ENCODE measurements at regions not wholly inside any gene's neighbourhood (a gene's known extent, or its start where the extent isn't known, plus 50 kb on each side); places are given as distances from the start of the nearest gene placed in this dataset.

DNA sequence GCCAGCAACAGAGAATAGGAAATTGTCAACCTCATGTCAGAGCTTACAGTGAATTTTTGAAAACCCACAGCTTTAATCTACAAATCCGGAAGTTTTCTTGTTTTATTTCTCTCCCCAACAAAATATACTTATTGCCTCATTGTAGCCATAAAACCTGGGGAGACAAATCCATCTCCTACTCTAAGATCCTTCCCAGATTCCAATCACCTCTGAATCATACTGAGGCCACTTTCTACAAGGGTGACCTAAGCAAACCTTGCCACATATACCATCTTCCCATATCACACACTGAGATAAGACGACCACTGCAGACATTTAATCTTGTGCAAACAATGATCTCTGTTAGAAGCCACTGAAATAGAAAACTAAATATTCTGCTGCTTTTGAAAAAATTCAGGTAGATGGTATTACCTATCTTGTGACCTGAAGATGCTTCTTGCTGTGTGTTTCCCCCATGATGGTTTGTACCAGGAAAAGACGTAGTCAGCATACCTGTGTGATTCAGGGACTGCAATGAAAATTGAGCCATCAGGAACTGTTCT, 171.5 kb upstream of the DUSP10 start:
- no peak for ATAC-seq
- TF ChIP-seq ZC3H10 (CRISPR knock-in tag; IDR thresholded peaks at IDR 0.05) (no peak), ISL1 (CRISPR knock-in tag; IDR thresholded peaks at IDR 0.05) (no peak), ZNF8 (CRISPR knock-in tag; IDR thresholded peaks at IDR 0.05) (no peak), CREB5 (CRISPR knock-in tag; IDR thresholded peaks at IDR 0.05; ENCODE audit: low read depth) (no peak), CSRNP3 (CRISPR knock-in tag; IDR thresholded peaks at IDR 0.05) (no peak), ARNTL (CRISPR knock-in tag; IDR thresholded peaks at IDR 0.05; ENCODE audit: borderline replicate concordance, low read depth) (no peak), ZFP3 (CRISPR knock-in tag; IDR thresholded peaks at IDR 0.05) (no peak), TCF4 (CRISPR knock-in tag; IDR thresholded peaks at IDR 0.05; ENCODE audit: borderline replicate concordance) (no peak)
- TF ChIP-seq, protein P1, sequence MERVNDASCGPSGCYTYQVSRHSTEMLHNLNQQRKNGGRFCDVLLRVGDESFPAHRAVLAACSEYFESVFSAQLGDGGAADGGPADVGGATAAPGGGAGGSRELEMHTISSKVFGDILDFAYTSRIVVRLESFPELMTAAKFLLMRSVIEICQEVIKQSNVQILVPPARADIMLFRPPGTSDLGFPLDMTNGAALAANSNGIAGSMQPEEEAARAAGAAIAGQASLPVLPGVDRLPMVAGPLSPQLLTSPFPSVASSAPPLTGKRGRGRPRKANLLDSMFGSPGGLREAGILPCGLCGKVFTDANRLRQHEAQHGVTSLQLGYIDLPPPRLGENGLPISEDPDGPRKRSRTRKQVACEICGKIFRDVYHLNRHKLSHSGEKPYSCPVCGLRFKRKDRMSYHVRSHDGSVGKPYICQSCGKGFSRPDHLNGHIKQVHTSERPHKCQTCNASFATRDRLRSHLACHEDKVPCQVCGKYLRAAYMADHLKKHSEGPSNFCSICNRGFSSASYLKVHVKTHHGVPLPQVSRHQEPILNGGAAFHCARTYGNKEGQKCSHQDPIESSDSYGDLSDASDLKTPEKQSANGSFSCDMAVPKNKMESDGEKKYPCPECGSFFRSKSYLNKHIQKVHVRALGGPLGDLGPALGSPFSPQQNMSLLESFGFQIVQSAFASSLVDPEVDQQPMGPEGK (CRISPR knock-in tag; IDR thresholded peaks at IDR 0.05; ENCODE audit: borderline replicate concordance), result no peak

DNA sequence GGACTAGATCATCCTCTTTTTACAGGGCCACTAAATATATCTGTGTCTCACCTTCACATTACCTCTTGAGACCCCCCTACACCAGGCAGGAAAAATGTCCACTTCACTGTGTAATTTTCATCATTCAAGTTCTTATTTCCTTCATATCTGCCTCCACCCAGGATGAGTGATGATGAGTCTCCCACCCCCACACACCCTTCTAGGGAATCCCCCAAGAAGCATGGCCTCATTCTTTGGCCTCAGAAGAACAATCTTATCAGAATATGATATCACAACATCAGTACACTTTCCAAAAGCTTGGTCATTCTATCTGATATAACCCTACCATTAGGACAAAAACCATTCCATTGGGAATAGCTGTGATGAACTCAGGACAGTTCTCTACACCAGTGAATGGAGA, 170.3 kb upstream of the DUSP10 start:
- no peak for ATAC-seq
- TF ChIP-seq ESRRG (CRISPR knock-in tag; IDR thresholded peaks at IDR 0.05) (no peak), ZNF70 (CRISPR knock-in tag; IDR thresholded peaks at IDR 0.05) (no peak), SNAI2 (CRISPR knock-in tag; IDR thresholded peaks at IDR 0.05) (no peak), POU6F1 (CRISPR knock-in tag; IDR thresholded peaks at IDR 0.05; ENCODE audit: borderline replicate concordance, low read depth) (no peak), OSR1 (CRISPR knock-in tag; IDR thresholded peaks at IDR 0.05) (no peak), GLIS3 (CRISPR knock-in tag; IDR thresholded peaks at IDR 0.05) (no peak), ZNF8 (CRISPR knock-in tag; IDR thresholded peaks at IDR 0.05) (no peak), ISL1 (CRISPR knock-in tag; IDR thresholded peaks at IDR 0.05) (no peak), ZFP30 (CRISPR knock-in tag; IDR thresholded peaks at IDR 0.05) (no peak), TOX (CRISPR knock-in tag; IDR thresholded peaks at IDR 0.05; ENCODE audit: borderline replicate concordance) (no peak), RARB (CRISPR knock-in tag; IDR thresholded peaks at IDR 0.05) (no peak), TCF4 (CRISPR knock-in tag; IDR thresholded peaks at IDR 0.05; ENCODE audit: borderline replicate concordance) (no peak), CREB5 (CRISPR knock-in tag; IDR thresholded peaks at IDR 0.05; ENCODE audit: low read depth) (no peak), CSRNP3 (CRISPR knock-in tag; IDR thresholded peaks at IDR 0.05) (no peak)
- TF ChIP-seq, protein P1 (CRISPR knock-in tag; IDR thresholded peaks at IDR 0.05; ENCODE audit: borderline replicate concordance), result no peak

DNA sequence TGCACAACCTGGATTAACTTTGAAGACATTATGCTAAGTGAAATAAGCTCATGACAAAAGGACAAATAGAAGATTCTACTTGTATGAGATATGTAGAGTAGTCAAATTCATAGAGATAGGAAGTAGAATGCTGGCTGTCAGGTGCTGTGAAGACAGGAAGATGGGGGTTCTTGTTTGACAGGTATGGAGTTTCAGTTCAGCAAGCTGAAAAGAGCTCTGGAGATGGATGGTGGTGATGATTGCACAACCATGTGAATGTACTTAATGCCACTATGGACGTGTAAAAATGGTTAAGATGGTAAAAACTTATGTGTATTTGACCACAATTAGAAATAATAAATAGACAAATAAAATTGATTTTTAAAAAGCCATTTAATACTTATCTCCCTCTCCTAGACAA, 169.8 kb upstream of the DUSP10 start:
- no peak for ATAC-seq
- no peak for TF ChIP-seq TOX (CRISPR knock-in tag; IDR thresholded peaks at IDR 0.05; ENCODE audit: borderline replicate concordance)
- TF ChIP-seq CSRNP3 (CRISPR knock-in tag; IDR thresholded peaks at IDR 0.05), result no peak
- TF ChIP-seq, protein P1 (CRISPR knock-in tag; IDR thresholded peaks at IDR 0.05; ENCODE audit: borderline replicate concordance), result no peak
- no peak for TF ChIP-seq ESRRG (CRISPR knock-in tag; IDR thresholded peaks at IDR 0.05)
- no peak for TF ChIP-seq CSDC2 (CRISPR knock-in tag; IDR thresholded peaks at IDR 0.05)

Data from SK-N-SH treated with all-trans-retinoic acid at 6 μM for 48 hours (cell line).